Spleen (tissue), 7 donors: ENCODE measurements at regions not wholly inside any gene's neighbourhood (a gene's known extent, or its start where the extent isn't known, plus 50 kb on each side); places are given as distances from the start of the nearest gene placed in this dataset.

Source experiments
- POLR2A ChIP-seq, 3 donors: fragments of 450-650 bp; IDR thresholded peaks; one replicate each; pipeline ENCODE4 v1.5.1; 2017; ENCODE audit warnings: antibody characterized with exemption in 3 of 3, mild to moderate bottlenecking in 1 of 3
- POLR2AphosphoS5 ChIP-seq, 3 donors: sonication (generic); formaldehyde crosslinking; IDR thresholded peaks; one replicate each; pipeline ENCODE4 v1.5.1; 2017; ENCODE audit warnings: antibody characterized with exemption in 3 of 3
- TF ChIP-seq, protein P1 (sequence below), 11 experiments: fragments of 200-600 bp in 7 of 11; fragments of 450-650 bp in 4 of 11; sonication (generic) in 4 of 11; IDR thresholded peaks in 8 of 11; conservative IDR thresholded peaks in 3 of 11; 1 replicate in 7 of 11; 2 replicates in 4 of 11; pipeline versions ENCODE4 v1.4.0 to v1.8.0; 2016 to 2021; ENCODE audit warnings: antibody characterized with exemption in 11 of 11, inconsistent platforms in 4 of 11, mild to moderate bottlenecking in 1 of 11
- donor health status: DM: no; HTN: no; CAD: no; lungs with moderate emphysema.
- donor health status: DM: no; HTN: no; CAD: no.
- donor health status: DM: no; HTN: no; CAD: no.

DNA sequence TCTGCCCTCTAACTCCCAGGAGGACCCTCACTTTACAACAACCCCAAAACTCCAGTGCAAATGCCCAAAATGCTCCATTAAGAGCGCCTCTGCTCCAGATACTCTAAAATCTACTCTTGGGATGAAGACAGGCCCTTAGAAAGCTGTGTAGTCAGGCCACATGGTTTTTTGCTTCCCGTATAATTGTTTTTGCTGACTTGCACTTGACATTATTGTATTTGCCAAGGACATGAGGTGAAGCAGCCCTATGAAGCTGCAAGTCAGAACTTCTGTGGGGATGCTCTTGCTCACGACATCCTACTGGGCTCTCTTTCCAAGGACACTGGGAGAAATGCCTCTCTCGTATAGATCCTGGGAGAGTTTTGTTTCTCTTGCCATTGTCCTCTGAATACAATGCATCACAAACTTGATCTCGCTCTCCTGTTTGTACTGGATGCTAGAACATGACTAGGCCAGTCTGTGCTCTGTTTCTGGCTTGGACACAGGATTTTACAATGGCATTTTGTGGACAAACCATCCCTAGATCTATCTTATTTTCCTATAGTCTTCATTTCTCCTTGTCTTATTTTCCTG is 177.2 kb upstream of the DTNBP1 start:
- TF ChIP-seq, protein P1, sequence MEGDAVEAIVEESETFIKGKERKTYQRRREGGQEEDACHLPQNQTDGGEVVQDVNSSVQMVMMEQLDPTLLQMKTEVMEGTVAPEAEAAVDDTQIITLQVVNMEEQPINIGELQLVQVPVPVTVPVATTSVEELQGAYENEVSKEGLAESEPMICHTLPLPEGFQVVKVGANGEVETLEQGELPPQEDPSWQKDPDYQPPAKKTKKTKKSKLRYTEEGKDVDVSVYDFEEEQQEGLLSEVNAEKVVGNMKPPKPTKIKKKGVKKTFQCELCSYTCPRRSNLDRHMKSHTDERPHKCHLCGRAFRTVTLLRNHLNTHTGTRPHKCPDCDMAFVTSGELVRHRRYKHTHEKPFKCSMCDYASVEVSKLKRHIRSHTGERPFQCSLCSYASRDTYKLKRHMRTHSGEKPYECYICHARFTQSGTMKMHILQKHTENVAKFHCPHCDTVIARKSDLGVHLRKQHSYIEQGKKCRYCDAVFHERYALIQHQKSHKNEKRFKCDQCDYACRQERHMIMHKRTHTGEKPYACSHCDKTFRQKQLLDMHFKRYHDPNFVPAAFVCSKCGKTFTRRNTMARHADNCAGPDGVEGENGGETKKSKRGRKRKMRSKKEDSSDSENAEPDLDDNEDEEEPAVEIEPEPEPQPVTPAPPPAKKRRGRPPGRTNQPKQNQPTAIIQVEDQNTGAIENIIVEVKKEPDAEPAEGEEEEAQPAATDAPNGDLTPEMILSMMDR (IDR thresholded peaks at IDR 0.05 in 8 of 11, conservative IDR thresholded peaks at IDR 0.05 in 3 of 11), result no peak
- TF ChIP-seq POLR2AphosphoS5 (IDR thresholded peaks at IDR 0.05) (no peak), POLR2A (IDR thresholded peaks at IDR 0.05) (no peak)
